ENCODE measurements at regions not wholly inside any gene's neighbourhood (a gene's known extent, or its start where the extent isn't known, plus 50 kb on each side); places are given as distances from the start of the nearest gene placed in this dataset.

DNA sequence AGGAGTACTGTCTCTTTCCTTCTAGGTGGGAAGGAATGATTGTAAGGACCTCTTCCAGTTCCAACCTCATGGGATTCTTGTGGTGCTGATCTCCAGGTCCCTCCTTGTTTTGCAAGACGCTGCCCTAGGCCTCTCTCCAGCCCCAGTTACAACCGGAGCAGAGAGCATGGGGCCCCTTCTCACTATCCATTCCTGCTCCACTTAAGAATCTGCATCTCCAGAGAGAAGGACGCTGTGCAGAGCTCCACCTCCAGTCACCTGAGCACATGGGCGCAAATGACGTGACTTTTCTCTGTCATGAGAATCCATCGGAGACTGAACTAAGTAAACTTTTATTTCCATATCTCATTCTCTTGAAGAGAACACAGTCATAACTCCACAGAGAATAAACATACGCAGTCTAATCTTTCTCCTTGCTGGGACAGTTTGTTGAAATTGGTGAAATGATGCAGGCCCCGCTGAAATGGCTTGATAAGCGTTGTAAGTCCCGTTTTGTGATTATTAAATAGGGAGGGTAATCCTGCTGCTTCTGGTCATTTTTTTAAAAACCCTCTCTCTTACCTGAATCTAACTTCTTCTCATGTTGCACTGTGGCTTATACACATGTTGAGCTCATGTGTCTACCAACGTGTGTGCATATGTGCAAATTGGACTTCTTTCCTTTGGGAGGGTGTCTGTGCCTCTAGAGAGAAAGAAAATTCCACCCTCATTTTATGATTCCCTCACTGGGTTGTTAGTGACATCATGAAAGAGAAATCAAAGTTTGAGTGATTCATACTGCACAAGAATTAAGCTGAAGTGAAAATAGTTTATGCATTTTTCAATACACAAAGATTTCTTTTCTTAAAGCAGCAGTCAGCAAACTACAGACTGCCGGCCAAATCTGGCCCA is 133.2 kb upstream of the TBX20 start:
- DNase-seq (ENCODE audit: low spot score): no peak

DNA sequence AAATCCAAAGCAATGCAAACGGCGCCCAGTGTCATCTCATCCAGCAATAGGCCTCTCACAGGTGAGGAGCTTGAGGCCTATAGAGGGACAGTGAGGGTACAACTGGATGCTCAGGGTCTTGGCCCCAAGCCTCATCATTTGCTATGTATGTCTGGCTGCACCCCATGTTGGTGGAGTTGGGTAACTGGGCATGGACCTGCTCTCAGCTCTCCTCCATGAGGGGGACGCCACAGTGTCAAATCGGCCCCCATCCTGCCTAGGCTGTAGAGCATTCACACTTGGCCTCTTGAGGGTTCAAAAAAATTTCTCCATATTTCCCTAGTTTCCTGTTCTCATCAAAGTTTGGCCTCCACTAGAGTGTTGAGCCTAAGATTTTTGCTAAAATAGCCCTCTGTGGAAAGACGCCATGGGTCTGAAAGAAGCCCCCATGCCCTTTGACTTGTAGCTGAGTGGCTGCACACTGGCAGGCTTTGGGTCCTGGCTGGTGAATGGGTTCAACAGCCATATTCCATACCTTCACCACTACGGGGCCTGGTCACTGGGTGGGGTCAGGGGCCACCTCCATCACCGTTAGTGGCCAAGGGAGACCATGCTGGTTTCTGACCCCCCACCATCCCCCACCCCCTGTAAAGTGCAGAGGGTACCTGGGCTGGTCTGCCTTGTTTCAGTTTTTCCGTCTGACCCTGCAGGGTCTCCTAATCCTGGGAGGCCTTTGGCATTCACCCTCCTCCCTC is 132.3 kb upstream of the TBX20 start:
- no peak for DNase-seq (ENCODE audit: low spot score)

DNA sequence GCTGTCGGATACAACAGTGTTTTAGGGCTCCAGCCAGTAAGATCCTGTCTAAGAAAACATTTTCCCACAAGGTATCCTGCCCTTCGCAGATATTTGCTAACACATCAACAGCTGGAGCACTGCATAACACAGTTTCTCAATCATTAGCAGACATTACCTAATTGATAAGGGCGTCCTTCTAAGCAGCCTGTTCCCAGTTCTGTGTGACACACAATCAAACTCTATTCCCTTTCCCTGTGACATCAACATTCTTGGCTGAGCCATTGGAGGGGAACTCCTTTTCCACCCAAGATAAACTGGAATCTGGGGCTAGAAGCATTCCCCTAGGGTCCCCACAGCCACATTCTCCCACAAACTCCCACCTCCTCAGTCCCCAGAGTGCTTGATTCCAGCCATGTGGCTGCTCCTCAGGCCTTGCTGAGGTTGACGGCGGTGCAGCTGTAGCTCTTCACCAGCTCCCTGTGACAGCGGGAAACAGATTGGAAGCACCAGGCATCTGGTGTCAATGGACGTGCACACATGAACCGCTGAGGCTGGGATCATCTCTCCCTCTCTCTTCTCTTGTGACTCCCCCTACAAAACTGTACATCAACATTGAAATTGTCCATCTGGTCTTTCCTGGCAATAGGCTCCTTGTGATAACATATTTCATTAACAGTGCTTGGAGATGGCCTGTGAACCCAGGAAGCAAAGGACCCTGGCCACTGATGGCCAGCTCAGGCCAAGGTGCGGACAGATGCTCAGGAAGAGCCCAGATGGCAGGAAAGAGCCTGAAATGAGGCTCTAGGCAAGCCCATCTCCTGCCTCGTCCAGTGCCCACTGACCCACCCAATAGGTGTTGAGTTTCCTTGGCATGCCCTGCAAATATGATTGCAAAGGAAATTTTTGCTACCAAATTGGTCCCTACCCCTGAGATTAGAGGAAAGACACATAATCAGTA is 131.1 kb upstream of the TBX20 start:
- no peak for DNase-seq (ENCODE audit: low spot score)

DNA sequence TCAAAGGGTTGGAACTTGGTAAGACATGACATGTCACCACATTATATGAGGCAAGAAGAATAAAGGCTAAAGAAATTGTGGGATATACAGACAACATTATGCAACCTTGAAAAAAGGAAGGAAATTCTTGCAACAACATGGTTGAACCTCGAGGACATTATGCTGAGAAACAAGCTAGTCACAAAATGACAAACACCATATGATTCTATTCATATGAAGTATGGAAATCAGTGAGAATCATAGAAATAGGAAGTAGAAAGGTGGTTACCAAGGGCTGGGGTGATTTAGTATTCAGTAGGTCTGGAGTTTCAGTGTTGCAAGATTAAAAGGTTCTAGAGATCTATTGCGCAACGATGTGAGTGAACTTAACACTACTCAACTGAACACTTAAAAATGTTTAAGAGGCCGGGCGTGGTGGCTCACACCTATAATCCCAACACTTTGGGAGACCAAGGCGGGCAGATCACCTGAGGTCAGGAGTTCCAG is 126.9 kb upstream of the TBX20 start:
- DNase-seq (ENCODE audit: low spot score): no peak

DNA sequence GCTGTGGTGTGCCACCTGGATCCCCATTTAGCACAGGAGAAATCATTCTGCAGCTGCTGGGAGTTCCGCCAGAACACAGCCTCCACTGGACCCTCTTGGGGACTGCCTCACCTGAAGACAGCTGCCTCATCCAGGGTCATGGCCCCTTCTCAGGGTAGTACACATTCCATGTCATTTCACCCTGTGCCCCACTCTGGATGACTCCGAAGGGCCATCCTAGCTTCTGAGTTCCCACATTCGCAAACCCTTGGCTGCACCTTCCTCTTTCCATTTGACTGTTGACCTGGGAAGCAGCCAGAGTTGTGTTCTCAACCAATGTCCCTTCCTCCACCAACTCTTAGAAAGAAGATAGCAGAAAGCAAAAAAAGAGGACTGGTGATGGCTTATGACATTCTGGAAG is 125.6 kb upstream of the TBX20 start:
- no peak for DNase-seq (ENCODE audit: low spot score)

DNA sequence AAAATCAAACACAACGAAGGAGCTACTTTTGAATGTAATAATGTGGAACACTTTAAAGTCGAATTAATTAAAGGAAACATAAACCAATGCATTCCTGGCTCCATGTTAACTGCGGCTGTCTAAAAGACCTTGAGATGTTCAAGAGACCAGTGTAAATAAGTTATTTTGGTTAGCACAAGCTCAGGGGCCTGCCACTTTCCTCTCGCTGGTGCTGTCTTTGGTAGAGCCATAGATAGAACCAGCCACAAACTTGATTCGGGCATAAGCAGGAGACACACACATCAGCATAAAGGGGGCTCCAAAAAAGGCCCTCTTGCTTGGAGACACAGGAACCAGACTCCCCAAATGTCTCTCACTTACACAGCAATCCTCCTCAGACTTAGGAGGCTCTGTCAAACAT is 121.6 kb upstream of the TBX20 start:
- no peak for DNase-seq (ENCODE audit: low spot score)

DNA sequence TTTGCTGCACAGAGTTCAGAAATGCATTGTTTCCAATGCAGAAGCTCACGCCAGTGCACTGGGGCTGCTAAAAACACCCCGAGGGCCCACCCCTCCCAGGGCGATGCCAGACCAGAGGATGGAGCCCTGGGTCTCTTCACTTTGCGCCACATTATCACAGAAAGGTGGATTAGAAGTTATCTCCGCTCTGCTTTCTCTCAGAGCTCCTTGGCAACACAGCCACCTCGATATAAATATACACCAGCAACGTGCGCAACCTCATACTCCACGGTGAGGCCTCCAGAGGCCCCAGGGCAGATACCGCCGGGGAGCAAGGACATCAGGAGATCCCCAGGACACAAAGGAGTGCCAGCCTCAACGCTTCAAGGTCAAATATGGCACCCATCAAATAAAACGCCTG is 121.0 kb upstream of the TBX20 start:
- no peak for DNase-seq (ENCODE audit: low spot score)

DNA sequence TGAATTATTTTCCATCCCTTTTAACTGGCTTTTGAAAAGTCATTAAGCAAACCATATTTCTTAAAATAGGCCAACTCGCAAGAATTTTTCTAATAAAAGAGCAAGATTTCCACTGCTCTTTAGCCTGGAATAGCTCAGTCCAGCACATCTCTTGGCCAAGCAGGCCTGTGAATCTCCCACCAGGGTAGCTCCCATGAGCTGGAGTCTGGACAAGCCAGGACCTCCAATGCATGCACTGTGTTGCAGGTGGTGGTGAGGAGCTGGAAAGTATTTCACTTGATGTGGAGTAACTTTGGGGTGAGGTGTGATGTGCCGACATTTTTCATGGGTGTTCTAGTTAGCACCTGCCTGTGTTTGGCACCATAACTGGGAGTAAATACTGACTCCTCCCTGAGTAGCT is 117.3 kb upstream of the TBX20 start:
- no peak for DNase-seq (ENCODE audit: low spot score)

DNA sequence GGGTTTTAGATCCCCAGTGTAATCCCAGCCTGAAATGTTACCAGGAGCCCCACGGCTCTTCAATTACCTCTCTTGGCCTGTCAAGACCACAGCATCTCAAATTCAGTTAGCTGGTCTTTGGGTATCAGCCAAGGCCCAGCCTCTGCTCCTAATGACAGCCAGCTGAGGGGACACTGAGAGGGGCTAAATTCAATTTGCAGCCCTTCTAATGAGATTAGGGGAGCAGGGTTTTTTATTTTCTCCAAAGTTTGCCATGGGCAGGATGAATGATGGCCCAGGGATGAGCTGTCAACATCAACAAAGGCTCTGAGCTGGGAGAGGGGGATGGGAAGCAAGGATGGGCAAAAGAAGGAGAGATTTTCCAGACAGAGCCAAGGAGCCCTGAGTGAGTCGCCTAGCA is 116.8 kb upstream of the TBX20 start:
- DNase-seq (ENCODE audit: low spot score): no peak

DNA sequence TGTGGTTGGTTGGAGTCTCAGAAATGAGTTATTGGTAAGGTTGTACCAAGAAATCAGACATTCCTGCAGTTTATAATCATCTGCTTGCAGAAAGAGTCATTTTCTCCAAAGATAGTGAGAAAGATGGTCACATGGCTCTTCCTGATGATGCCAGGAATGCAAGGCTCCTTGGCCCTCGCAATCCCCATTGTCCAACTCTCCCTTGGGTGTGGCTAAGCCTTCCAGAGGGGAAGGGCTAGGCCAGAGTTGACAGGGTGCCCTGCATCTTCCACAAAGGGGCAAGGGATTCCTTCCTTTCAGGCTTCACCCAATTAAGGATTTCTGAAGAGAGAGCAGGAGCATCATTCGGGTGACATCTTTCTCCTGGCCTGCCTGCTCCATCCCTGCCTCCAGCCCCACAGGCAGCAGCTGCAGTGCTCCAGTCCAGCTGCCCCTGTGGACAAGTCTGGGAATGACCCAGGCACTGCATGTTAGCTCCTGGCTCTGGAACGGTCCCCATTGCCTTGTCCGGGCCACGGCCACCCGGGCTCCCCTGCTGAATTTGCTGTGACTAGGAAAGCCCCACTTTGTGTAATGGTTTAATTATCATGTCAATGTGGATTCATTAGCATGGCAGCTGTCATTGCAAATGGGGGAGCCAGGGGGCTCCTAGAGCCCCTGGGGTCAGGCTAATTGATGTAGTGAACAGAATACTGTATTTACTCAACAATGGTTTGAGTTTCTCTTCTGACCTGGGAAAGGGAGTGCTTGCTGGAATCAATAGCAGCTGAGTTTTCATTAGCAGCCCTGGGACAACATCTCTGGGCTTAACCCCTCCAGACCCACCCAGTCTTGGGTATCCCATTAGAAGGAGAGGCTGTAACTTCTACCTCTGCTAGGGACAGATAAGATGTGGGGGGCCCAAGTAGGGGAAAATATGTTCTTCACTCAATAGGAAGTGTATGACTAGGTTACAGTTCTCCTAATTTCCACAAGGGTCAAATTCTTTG is 112.6 kb upstream of the TBX20 start:
- no peak for DNase-seq (ENCODE audit: low spot score)

DNA sequence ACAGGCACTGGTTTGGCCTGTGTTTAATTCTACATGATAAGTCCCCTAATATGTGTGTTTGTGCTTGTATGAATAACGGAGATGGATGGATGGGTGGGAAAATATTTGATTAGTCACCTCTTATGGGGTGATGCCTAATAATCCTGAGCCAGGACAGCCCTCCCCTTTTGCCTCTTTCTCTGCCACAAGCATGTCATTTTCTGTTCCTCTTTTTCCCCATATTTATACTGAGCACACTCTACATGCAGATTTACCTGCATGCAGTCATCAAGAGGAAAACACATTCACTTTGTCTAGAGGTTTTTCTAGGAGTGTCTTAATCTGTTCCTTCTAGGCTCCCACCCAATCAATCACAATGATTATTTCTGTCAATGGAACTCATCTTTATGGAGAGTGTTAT is 111.6 kb upstream of the TBX20 start:
- DNase-seq (ENCODE audit: low spot score): no peak

DNA sequence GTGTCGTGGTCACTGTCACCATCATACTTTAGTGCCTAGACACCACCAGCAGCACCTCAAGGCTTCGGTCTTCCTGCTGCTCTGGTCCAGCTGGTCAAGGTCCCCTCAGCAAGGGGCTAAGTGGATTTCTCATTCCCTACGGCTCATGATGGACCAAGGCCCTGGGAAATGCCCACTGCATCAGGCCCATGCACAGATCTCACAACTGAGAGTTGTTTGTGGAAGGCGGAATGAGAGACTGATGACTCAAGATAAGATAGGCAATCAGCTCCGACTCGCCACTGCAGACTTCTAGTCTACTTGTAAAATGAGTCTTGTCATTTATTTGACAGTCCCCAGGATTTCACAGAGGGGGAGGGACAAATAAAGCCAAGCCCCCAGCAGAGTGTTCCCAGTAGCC is 108.4 kb upstream of the TBX20 start:
- DNase-seq (ENCODE audit: low spot score): no peak

DNA sequence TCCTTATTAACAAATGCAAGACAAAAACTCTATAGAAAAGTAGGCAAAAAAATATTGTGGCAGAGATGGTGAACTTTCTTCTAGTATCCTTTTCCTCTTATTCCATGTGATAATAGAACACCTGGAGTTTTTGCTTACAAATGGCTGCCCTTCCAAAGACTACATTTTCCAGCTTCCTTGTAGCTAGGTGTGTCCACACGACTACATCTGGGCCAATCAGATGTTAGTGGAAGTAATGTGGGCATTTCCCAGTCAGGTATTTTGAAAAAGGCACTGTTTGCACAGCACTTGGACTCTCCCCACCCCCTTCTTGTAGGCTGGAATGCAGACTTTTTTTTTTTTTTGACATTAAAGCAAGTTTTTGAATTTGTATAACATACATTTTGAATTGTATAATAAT is 105.5 kb upstream of the TBX20 start:
- DNase-seq (ENCODE audit: low spot score): no peak

DNA sequence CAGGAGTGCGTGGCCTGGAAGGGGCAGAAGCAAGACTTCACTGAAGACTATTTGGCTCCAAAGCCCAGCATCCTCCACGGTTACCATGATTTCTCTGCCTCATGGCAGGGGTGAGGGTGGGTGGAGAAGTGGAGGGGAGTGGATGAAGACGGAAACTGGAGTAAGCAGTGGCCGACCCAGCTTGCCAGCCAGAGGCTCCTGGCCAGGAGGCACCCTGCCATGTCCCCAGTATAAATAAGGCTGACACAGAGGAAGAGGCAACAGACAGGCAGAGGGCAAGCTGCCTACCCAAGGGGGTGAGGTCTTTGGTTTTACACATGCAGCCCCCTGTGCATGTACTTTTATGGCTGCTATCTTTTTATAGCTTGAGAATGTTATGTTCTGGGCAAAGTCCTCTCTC is 102.6 kb upstream of the TBX20 start:
- no peak for DNase-seq (ENCODE audit: low spot score)

DNA sequence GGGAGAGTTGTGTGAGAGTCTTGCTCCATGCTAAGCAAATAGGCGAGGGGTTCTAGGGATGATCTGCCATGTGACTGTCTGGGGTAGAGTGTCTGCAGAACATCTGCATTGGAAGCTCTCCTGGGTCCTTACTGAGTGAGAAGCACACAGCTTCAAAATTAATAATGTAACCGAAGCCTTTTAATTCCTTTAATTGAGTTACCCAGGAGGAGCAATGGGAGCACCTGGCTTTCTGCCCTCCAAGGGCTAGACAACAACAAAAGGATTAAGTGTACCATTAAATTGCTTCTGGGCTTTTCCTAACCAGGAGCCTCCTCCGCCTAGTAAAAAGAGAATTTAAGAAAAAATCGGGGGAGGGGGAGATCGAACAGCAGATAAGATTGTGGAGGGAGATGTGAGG is 102.0 kb upstream of the TBX20 start:
- DNase-seq (ENCODE audit: low spot score): no peak

DNA sequence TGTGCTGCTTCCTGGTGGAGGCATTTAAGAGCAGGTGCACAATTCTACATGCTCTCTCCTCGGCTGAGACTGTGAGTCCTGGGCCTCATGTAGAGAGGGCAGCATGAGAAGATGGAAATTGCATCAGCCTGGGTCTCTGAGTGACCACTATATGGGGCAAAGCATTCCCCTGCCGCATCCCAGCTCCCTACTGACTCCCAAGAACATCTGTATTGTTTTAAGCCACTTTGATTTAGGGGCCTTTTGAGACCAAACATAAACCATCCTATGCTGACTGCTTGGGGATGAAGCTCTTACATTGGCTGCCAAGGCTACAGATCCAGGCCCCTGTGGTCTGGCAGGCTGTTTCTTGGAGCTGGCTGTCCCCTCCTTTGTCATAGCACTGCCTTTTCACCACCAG is 101.3 kb upstream of the TBX20 start:
- DNase-seq (ENCODE audit: low spot score): no peak

DNA sequence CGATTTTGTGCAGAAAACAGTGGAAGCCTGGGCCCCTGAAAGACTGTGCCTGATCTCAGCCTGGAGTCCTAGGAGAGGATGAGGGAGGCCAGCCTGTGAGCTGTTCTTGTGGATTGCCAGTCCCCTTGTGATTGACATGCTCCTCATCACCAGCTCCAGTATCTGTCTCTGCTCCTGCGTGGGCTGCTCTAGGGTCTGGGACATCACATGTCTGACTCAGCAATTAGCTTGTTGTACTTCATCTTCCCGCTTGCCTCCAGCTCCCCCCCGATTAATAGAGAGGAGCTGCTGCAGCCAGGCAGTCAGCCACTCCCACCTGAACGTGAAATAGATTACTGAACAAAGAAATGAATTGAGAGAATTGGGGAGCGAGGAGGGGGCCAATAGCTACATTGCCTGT is 99.6 kb upstream of the TBX20 start:
- no peak for DNase-seq (ENCODE audit: low spot score)

DNA sequence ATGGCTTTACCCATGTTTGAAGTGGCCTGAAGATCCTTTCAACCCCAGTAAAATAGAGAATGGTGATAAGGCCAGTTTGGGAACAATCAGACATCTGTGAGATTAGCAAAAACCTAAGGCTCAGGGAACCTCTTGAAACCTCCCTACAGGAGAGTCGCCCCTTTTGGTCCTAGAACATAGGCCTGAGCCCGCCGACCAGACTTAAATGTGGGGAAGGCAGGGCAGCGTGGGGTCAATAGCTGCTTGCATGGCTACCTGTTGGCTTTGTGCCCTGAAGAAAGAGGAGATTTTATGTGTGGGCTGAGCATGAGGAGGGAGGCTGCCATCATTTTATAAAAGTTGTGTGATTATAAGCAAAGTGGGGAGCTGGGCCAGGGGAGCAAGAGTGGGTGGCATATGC is 97.6 kb upstream of the TBX20 start:
- DNase-seq (ENCODE audit: low spot score): no peak

DNA sequence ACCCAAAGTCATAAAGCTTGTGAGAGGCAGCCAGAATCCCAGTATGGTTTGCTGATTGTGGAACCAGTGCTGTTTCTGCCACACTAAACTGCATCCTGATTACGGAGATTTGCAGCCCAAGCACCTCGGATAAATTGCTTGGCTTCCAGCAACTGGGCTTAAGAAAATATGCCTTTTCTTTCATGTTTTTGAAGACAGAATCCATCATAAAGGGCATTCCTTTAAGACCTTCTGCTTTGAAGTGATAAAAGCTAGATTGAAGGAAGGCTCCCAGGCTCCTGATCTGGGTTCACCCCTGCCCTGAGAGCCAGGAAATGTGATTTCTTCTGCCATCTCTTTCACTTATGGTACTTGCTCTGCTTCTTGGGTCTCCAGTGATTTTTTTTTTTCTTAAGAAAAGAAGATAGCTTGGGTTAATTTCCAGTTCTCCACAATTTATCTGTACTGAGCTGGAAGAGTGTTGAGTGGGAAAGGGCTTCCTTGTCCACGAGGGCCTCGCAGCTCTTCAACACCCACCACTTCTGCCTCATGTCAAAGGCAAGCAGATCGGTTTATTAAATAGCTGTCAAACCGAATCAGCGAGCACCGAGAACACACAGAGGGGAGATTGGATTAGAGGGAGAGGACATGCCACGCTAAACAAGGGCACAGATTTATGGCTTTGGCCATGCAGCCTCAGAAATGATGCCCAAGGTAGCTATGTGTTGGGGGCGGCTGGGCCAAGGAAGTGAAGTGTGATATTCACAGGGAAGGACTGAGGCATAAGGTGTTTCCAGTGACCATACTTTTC is 94.9 kb upstream of the TBX20 start:
- no peak for DNase-seq (ENCODE audit: low spot score)

DNA sequence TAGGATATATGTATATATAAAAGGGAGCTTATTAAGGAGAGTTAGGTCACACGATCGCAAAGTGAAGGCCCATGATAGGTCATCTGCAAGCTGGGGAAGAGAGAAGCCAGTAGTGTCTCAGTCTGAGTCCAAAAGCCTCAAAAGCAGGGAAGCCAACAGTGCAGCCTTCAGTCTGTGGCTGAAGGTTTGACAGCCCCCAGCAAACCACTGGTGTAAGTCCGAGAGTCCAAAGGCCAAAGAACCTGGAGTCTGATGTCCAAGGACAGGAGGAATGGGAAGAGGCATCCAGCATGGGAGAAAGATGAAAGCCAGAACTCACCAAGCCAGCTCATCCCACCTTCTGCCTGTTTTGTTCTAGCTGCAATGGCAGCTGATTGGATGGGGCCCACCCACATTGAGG is 88.9 kb upstream of the TBX20 start:
- DNase-seq (ENCODE audit: low spot score): no peak

Data from A172 (cell line).